NT2/D1 (cell line): ENCODE measurements at regions not wholly inside any gene's neighbourhood (a gene's known extent, or its start where the extent isn't known, plus 50 kb on each side); places are given as distances from the start of the nearest gene placed in this dataset.

Experiments
- YY1 ChIP-seq: IDR thresholded peaks from 2 replicates; pipeline ENCODE4 v1.6.1; 2011; ENCODE audit not compliant: insufficient read length, insufficient read depth
- ZNF274 ChIP-seq: IDR thresholded peaks from 2 replicates; pipeline ENCODE4 v1.6.1; 2011; ENCODE audit warnings: mild to moderate bottlenecking, low read depth, low read length

GRCh38 chr6:28764014-28764723, 159.6 kb downstream of the TRIM27 start:
- TF ChIP-seq YY1, result no peak
- TF ChIP-seq ZNF274, result no peak
